GM13976 (cell line): ENCODE measurements at regions not wholly inside any gene's neighbourhood (a gene's known extent, or its start where the extent isn't known, plus 50 kb on each side); places are given as distances from the start of the nearest gene placed in this dataset.

Experiments used
- DNase-seq: peaks from one replicate; pipeline ENCODE4 v3.0.0; 2012; ENCODE audit warnings: low spot score
- CTCF ChIP-seq: IDR thresholded peaks from 2 replicates; pipeline ENCODE4 v1.5.1; 2012; ENCODE audit warnings: borderline replicate concordance, mild to moderate bottlenecking; ENCODE audit not compliant: insufficient read depth; ENCODE audit errors: extremely low read depth, missing control alignments, control extremely low read depth
- in situ Hi-C: fragments of 300-500 bp; cut with MboI; formaldehyde crosslinking; loops from one replicate; pipeline ENCODE4 v1.12.0; 2022; ENCODE audit warnings: low sequenced_read_pairs, mixed read lengths, inconsistent platforms; ENCODE audit not compliant: unreplicated experiment

DNA sequence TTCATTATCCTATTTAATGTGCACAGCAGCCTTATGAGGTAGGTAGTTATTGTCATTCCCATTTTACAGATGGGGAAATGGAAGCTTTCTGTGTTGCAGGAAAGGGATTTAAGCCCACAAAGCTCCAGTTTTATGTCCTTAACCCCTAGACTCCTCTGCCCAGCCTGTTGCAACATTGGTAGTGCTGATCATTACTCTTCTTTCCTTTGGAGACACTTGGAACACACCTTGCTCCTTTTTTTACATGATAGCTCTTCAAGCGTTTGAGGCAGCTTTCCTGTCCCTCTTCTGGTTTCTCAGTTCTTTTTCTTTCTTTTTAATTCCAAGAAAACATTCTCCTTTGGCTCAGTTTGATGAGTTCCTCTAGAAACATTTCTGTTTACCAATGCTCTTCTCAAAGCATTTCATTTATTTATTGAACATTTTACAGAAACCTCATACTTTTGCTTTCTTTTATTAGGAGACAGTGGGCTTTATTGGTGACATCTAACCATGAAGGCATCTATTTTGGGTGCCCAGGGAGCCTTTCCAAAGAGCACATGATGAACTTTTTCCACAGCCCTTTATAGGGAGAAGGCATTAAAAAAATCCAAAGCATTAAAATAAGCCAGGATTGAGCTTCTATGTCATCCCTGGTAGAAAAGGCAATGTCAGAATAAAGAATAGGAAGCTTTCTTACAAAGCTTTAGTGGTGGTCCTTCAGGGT, 218.0 kb downstream of the TMEM38B start:
- no peak for TF ChIP-seq CTCF
- DNase-seq = no peak
- in situ Hi-C loops = no loop called here

GRCh38 chr9:105912863-105913516, 218.6 kb downstream of the TMEM38B start:
- no peak for TF ChIP-seq CTCF

GRCh38 chr9:105921057-105921726, 226.9 kb downstream of the TMEM38B start:
- DNase-seq = no peak
- in situ Hi-C loops = no loop called here

More at GRCh38 chr9:105912863-105913516, 218.6 kb downstream of the TMEM38B start:
- DNase-seq = no peak
- in situ Hi-C loops = no loop called here

DNA sequence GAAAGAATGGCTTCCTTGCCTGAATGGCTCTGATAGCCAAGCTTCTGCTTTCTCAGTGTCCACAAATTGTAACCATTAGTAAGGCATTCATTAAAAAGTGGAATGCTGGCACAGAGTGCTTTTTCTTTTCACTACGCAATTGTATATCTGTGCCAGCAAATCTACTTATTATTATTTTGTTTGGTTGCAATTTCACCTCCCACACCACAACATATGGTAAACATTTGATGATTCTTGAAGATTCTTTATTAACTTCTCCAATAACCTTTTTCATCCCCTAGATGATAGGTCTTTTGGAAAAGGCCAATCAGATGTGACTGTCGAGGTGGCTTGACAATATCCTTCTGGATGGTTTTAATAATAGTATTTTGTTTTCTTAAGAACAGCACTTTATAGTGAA, 234.1 kb downstream of the TMEM38B start:
- no peak for DNase-seq
- no peak for TF ChIP-seq CTCF
- in situ Hi-C loops = no loop called here

More at GRCh38 chr9:105921057-105921726, 226.9 kb downstream of the TMEM38B start:
- TF ChIP-seq CTCF = no peak

- no peak for DNase-seq
- TF ChIP-seq CTCF = no peak
- in situ Hi-C loops = no loop called here
These were observed 235.8 kb downstream of the TMEM38B start for GRCh38 chr9:105930011-105930627.

GRCh38 chr9:105932276-105932675, 237.9 kb downstream of the TMEM38B start:
- in situ Hi-C loops = no loop called here
- no peak for TF ChIP-seq CTCF
- DNase-seq = no peak
